ENCODE measurements at regions not wholly inside any gene's neighbourhood (a gene's known extent, or its start where the extent isn't known, plus 50 kb on each side); places are given as distances from the start of the nearest gene placed in this dataset.

DNA sequence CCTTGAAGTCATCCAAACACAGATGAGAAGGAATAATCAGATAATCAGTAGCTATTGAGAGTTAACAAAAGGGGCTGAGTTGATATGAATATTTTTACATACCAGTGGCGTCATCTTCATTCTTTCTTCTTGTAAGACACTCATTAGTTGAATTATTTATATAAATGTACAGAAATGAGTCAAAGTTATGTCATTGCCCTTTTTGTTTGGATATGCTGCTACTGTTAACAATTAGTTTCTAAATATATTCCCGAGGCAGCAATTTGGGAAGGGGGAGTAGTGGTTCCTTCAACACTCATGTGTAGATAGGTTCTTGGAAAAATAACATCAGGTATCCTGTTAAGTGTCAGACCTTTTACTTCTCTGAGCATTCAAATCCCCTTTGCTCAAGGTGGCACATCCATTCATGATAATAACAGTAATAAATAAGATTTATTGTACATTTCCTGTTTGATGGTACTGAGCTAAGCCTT lies 436.6 kb downstream of the SPRY1 start:
- TF ChIP-seq, protein P1, sequence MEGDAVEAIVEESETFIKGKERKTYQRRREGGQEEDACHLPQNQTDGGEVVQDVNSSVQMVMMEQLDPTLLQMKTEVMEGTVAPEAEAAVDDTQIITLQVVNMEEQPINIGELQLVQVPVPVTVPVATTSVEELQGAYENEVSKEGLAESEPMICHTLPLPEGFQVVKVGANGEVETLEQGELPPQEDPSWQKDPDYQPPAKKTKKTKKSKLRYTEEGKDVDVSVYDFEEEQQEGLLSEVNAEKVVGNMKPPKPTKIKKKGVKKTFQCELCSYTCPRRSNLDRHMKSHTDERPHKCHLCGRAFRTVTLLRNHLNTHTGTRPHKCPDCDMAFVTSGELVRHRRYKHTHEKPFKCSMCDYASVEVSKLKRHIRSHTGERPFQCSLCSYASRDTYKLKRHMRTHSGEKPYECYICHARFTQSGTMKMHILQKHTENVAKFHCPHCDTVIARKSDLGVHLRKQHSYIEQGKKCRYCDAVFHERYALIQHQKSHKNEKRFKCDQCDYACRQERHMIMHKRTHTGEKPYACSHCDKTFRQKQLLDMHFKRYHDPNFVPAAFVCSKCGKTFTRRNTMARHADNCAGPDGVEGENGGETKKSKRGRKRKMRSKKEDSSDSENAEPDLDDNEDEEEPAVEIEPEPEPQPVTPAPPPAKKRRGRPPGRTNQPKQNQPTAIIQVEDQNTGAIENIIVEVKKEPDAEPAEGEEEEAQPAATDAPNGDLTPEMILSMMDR (IDR thresholded peaks at IDR 0.05), result no peak
- TF ChIP-seq EZH2 (IDR thresholded peaks at IDR 0.05; ENCODE audit: borderline replicate concordance, insufficient read depth, low read depth, low read length, poor library complexity, severe bottlenecking), result no peak

All from B cell (primary cell).